Neural crest cell (in vitro differentiated cells): ENCODE measurements at regions not wholly inside any gene's neighbourhood (a gene's known extent, or its start where the extent isn't known, plus 50 kb on each side); places are given as distances from the start of the nearest gene placed in this dataset.

Source experiments
- DNase-seq: peaks from one replicate; pipeline ENCODE4 v3.0.0; 2021; ENCODE audit warnings: low read depth, mixed read lengths, low spot score
- H3K27ac Mint-ChIP-seq: one replicate; pipeline ENCODE4 v1.8.0; 2021; ENCODE audit warnings: mild to moderate bottlenecking, mixed read lengths; ENCODE audit not compliant: unreplicated experiment
- H3K27me3 Mint-ChIP-seq: 2 replicates; pipeline ENCODE4 v1.8.0; 2021; ENCODE audit warnings: low read depth, mild to moderate bottlenecking, mixed read lengths
- H3K36me3 Mint-ChIP-seq: 2 replicates; pipeline ENCODE4 v1.8.0; 2021; ENCODE audit warnings: low read depth, mild to moderate bottlenecking, mixed read lengths
- H3K4me1 Mint-ChIP-seq: 2 replicates; pipeline ENCODE4 v1.8.0; 2021; ENCODE audit warnings: mixed read lengths
- H3K4me3 Mint-ChIP-seq: one replicate; pipeline ENCODE4 v1.8.0; 2021; ENCODE audit warnings: mild to moderate bottlenecking, mixed read lengths
- H3K9me3 Mint-ChIP-seq: 2 replicates; pipeline ENCODE4 v1.8.0; 2021; ENCODE audit warnings: mixed read lengths
- CTCF ChIP-seq: fragments of 200-600 bp; sonication (generic); conservative IDR thresholded peaks from 2 replicates; pipeline ENCODE4 v1.5.0; 2021; ENCODE audit warnings: antibody characterized with exemption, mild to moderate bottlenecking

- Mint-ChIP-seq H3K27ac (no peak overlapping the region), H3K9me3 (peaks cover 18% of the 10 kb centered on the region), H3K4me3 (no peak overlapping the region), H3K4me1 (no peaks in the 10 kb centered on the region), H3K27me3 (no peaks in the 10 kb centered on the region), H3K36me3 (peaks cover 3% of the 10 kb centered on the region)
- no peak for DNase-seq
- no peak for TF ChIP-seq CTCF
Observed at GRCh38 chr2:161480123-161480522, 64.0 kb downstream of the TBR1 start.

GRCh38 chr2:161481619-161482018, 65.5 kb downstream of the TBR1 start:
- H3K4me1 Mint-ChIP-seq = no peaks in the 10 kb centered on the region
- no peak overlapping the region for H3K4me3 Mint-ChIP-seq
- no peak overlapping the region for H3K27ac Mint-ChIP-seq
- H3K36me3 Mint-ChIP-seq = peaks cover 3% of the 10 kb centered on the region
- TF ChIP-seq CTCF = no peak
- DNase-seq = no peak
- H3K27me3 Mint-ChIP-seq = no peaks in the 10 kb centered on the region
- peaks cover 18% of the 10 kb centered on the region for H3K9me3 Mint-ChIP-seq

- Mint-ChIP-seq H3K36me3 (peaks cover 3% of the 10 kb centered on the region), H3K27me3 (no peaks in the 10 kb centered on the region), H3K9me3 (peaks cover 19% of the 10 kb centered on the region), H3K27ac (no peak overlapping the region), H3K4me3 (no peak overlapping the region), H3K4me1 (no peaks in the 10 kb centered on the region)
- DNase-seq = no peak
- no peak for TF ChIP-seq CTCF
Observed at GRCh38 chr2:161484061-161484460, 68.0 kb downstream of the TBR1 start.

GRCh38 chr2:161486111-161486510, 70.0 kb downstream of the TBR1 start:
- TF ChIP-seq CTCF = no peak
- H3K4me1 Mint-ChIP-seq = no peaks in the 10 kb centered on the region
- no peak overlapping the region for H3K4me3 Mint-ChIP-seq
- H3K27ac Mint-ChIP-seq = no peak overlapping the region
- DNase-seq = no peak
- peaks cover 13% of the 10 kb centered on the region for H3K9me3 Mint-ChIP-seq
- peaks cover 3% of the 10 kb centered on the region for H3K36me3 Mint-ChIP-seq
- no peaks in the 10 kb centered on the region for H3K27me3 Mint-ChIP-seq

GRCh38 chr2:161488131-161488699, 72.1 kb downstream of the TBR1 start:
- no peak overlapping the region for H3K27ac Mint-ChIP-seq
- no peak for TF ChIP-seq CTCF
- H3K27me3 Mint-ChIP-seq = no peaks in the 10 kb centered on the region
- peaks cover 7% of the 10 kb centered on the region for H3K9me3 Mint-ChIP-seq
- H3K4me1 Mint-ChIP-seq = no peaks in the 10 kb centered on the region
- H3K36me3 Mint-ChIP-seq = no peaks in the 10 kb centered on the region
- no peak overlapping the region for H3K4me3 Mint-ChIP-seq
- DNase-seq = no peak
